DND-41 (cell line): ENCODE measurements at regions not wholly inside any gene's neighbourhood (a gene's known extent, or its start where the extent isn't known, plus 50 kb on each side); places are given as distances from the start of the nearest gene placed in this dataset.
A peak's percentile ranks its signal among the peaks of the same experiment; 100 is the strongest.

Source experiments
- ATAC-seq: fragments of 200-7000 bp; cut with Tn5 transposase; 3 replicates; pipeline ENCODE4 v1.9.1; 2021; ENCODE audit warnings: low read depth; ENCODE audit not compliant: insufficient read depth
- DNase-seq: peaks from one replicate; pipeline ENCODE4 v3.0.0-alpha.2; 2020
- H2AFZ ChIP-seq: 2 replicates; pipeline ENCODE4 v1.6.0; 2012; ENCODE audit warnings: low read depth, low read length
- H3K27ac ChIP-seq: 2 replicates; pipeline ENCODE4 v1.5.1; 2012; ENCODE audit warnings: low read length, inconsistent platforms
- H3K27me3 ChIP-seq: fragments of 200-600 bp; sonication (generic); 2 replicates; pipeline ENCODE4 v1.6.0; 2012; ENCODE audit warnings: low read length, mild to moderate bottlenecking, inconsistent platforms; ENCODE audit not compliant: insufficient read depth, poor library complexity
- H3K36me3 ChIP-seq: 2 replicates; pipeline ENCODE4 v1.5.1; 2012; ENCODE audit warnings: low read length, inconsistent platforms; ENCODE audit not compliant: insufficient read depth
- H3K4me1 ChIP-seq: 2 replicates; pipeline ENCODE4 v1.5.1; 2012; ENCODE audit warnings: mild to moderate bottlenecking, low read length; ENCODE audit not compliant: insufficient read depth
- H3K4me2 ChIP-seq: 2 replicates; pipeline ENCODE4 v1.6.0; 2012; ENCODE audit warnings: mild to moderate bottlenecking, moderate library complexity, low read length, inconsistent platforms; ENCODE audit not compliant: insufficient read depth
- H3K4me3 ChIP-seq, 2 experiments: fragments of 200-600 bp in 1 of 2; shearing (Covaris generic) in 1 of 2; 2 replicates each; pipeline ENCODE4 v1.5.1; 2012 to 2016; ENCODE audit warnings: inconsistent platforms in 2 of 2, low read length in 2 of 2, mild to moderate bottlenecking in 2 of 2, low read depth in 1 of 2, moderate library complexity in 1 of 2
- H3K79me2 ChIP-seq: 2 replicates; pipeline ENCODE4 v1.6.0; 2012; ENCODE audit warnings: low read length, inconsistent platforms; ENCODE audit not compliant: insufficient read depth
- H3K9ac ChIP-seq: 2 replicates; pipeline ENCODE4 v1.6.0; 2012; ENCODE audit warnings: low read depth, mild to moderate bottlenecking, inconsistent platforms, low read length, moderate library complexity
- H3K9me3 ChIP-seq: 2 replicates; pipeline ENCODE4 v1.5.1; 2012; ENCODE audit warnings: low read length, moderate library complexity, mild to moderate bottlenecking, inconsistent platforms; ENCODE audit not compliant: insufficient read depth, severe bottlenecking
- H4K20me1 ChIP-seq: 2 replicates; pipeline ENCODE4 v1.6.0; 2012; ENCODE audit warnings: low read length; ENCODE audit not compliant: insufficient read depth
- EZH2 ChIP-seq: IDR thresholded peaks from 3 replicates; pipeline ENCODE4 v1.6.1; 2012; ENCODE audit warnings: borderline replicate concordance, low read depth, mild to moderate bottlenecking, moderate library complexity, low read length, inconsistent platforms; ENCODE audit not compliant: severe bottlenecking
- TF ChIP-seq, protein P1 (sequence below): IDR thresholded peaks from 2 replicates; pipeline ENCODE4 v1.5.1; 2012; ENCODE audit warnings: borderline replicate concordance, low read length, moderate library complexity, mild to moderate bottlenecking; ENCODE audit not compliant: poor library complexity, severe bottlenecking; ENCODE audit errors: extremely low read depth

DNA sequence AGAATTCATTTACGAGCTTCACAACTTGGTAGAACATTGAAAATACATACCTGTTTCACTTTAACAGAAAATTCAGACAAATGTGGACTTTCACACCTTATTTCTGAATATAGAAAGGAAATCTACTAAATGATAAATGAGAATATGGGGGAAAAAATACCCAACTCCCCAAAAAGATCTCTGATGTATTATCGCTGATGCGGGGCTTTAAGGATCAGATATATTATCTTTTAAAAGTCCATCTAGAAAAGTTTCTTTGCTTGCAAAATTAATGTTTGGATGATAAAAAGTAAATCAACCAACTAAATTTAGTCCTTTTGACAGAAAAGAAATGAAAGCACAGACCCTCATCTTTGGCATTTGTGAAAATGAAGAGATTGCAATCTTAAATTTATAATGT lies 540.1 kb upstream of the CHAC2 start:
- Histone ChIP-seq H3K9ac (no peak overlapping the region), H3K27ac (no peak overlapping the region), H2AFZ (no peak overlapping the region), H3K9me3 (no peaks in the 10 kb centered on the region), H3K4me2 (no peak overlapping the region), H3K79me2 (no peaks in the 10 kb centered on the region), H4K20me1 (no peaks in the 10 kb centered on the region), H3K4me3 (no peak overlapping the region), H3K27me3 (no peaks in the 10 kb centered on the region), H3K4me1 (peaks cover 21% of the 10 kb centered on the region), H3K36me3 (no peaks in the 10 kb centered on the region)
- TF ChIP-seq, protein P1, sequence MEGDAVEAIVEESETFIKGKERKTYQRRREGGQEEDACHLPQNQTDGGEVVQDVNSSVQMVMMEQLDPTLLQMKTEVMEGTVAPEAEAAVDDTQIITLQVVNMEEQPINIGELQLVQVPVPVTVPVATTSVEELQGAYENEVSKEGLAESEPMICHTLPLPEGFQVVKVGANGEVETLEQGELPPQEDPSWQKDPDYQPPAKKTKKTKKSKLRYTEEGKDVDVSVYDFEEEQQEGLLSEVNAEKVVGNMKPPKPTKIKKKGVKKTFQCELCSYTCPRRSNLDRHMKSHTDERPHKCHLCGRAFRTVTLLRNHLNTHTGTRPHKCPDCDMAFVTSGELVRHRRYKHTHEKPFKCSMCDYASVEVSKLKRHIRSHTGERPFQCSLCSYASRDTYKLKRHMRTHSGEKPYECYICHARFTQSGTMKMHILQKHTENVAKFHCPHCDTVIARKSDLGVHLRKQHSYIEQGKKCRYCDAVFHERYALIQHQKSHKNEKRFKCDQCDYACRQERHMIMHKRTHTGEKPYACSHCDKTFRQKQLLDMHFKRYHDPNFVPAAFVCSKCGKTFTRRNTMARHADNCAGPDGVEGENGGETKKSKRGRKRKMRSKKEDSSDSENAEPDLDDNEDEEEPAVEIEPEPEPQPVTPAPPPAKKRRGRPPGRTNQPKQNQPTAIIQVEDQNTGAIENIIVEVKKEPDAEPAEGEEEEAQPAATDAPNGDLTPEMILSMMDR: no peak
- no peak for TF ChIP-seq EZH2
- DNase-seq (no peak), ATAC-seq (no peak)

DNA sequence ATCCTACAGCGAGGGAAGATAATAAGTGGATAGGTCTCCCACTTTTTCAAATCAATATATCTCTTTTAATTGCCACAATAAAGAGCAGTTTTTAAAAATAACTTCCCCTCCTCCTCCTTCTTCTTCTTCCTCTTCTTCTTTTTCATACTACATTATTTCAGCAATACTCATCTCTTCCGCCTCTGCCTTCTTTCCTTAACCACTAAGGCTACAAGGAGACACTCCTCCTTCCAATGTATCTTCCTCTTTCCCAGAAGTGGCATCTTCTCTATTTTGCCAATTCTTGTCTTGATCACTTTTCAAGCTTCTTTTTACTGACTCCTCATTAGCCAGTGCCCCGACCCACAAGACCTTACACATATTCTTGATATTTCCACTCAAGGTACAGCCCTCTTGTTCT lies 546.6 kb upstream of the CHAC2 start:
- no peak overlapping the region for H3K27ac ChIP-seq
- H3K4me3 ChIP-seq: no peak overlapping the region
- no peaks in the 10 kb centered on the region for H3K79me2 ChIP-seq
- H4K20me1 ChIP-seq: no peaks in the 10 kb centered on the region
- peaks cover 8% of the 10 kb centered on the region for H3K4me1 ChIP-seq
- no peak for DNase-seq
- H2AFZ ChIP-seq: no peak overlapping the region
- TF ChIP-seq, protein P1: no peak
- TF ChIP-seq EZH2: no peak
- peaks cover 6% of the 10 kb centered on the region for H3K9me3 ChIP-seq
- no peaks in the 10 kb centered on the region for H3K27me3 ChIP-seq
- ATAC-seq: no peak
- H3K36me3 ChIP-seq: no peaks in the 10 kb centered on the region
- H3K9ac ChIP-seq: no peak overlapping the region
- no peak overlapping the region for H3K4me2 ChIP-seq

DNA sequence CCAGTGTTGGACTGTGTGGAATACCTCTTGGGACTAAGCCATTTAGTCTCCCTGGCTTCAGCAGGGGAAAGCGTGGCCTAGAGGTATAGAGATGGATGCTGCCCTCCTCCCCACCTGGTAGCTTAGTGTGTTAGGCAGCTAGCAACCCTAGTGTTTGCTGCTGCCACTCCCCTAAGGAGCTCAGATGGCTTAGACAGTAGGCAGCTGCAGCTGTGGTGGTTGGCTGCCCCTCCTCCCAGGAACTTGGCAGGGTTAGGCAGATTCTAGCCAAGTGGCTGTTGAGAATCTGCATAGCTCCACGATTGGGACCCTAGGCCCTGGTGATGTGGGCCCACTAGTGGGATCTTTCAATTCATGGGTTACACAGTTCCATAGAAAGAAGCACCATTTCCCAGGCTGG lies 550.4 kb upstream of the CHAC2 start:
- peaks cover 8% of the 10 kb centered on the region for H3K4me1 ChIP-seq

DNA sequence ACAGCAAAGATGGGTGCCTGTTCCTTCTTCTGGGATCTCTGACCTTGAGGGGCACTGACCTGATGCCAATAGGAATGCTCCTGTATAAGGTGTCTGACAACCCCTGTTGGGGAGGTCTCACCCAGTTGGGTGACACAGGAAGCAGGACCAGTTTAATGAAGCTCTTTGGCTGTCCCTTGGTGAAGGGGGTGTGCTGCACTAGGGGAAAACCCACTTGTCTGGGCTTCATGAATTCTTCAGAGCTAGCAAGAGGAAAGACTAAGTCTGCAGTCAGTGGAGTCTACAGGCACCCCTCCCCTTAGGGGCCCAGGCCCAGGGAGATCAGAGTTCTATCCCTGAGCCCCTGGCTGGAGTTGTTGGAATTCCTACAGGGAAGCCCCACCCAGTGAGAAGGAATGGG lies 550.8 kb upstream of the CHAC2 start:
- TF ChIP-seq, protein P1: no peak
- no peak for TF ChIP-seq EZH2
- Histone ChIP-seq H3K4me3 (no peak overlapping the region), H3K27ac (no peak overlapping the region), H3K4me1 (peaks cover 8% of the 10 kb centered on the region), H3K27me3 (no peaks in the 10 kb centered on the region), H3K36me3 (no peaks in the 10 kb centered on the region), H3K4me2 (no peak overlapping the region), H3K9ac (no peak overlapping the region), H2AFZ (no peak overlapping the region), H4K20me1 (no peaks in the 10 kb centered on the region), H3K9me3 (peaks cover 6% of the 10 kb centered on the region), H3K79me2 (no peaks in the 10 kb centered on the region)
- ATAC-seq (no peak), DNase-seq (no peak)

More for the DNA sequence above, 550.4 kb upstream of the CHAC2 start:
- H3K27ac ChIP-seq: peak overlapping the region; percentile 26; the same call in 1 of the 2 replicates
- no peak for TF ChIP-seq EZH2
- peak; percentile 97 for ATAC-seq
- H3K9me3 ChIP-seq: peaks cover 6% of the 10 kb centered on the region
- DNase-seq: peak; percentile 60
- H3K9ac ChIP-seq: no peak overlapping the region
- no peak overlapping the region for H3K4me2 ChIP-seq
- H2AFZ ChIP-seq: no peak overlapping the region; the same call in 1 of the 2 replicates
- no peaks in the 10 kb centered on the region for H4K20me1 ChIP-seq
- no peak overlapping the region for H3K4me3 ChIP-seq
- no peaks in the 10 kb centered on the region for H3K27me3 ChIP-seq
- no peaks in the 10 kb centered on the region for H3K79me2 ChIP-seq
- no peaks in the 10 kb centered on the region for H3K36me3 ChIP-seq
